Fibroblast of lung (primary cell): ENCODE measurements at regions not wholly inside any gene's neighbourhood (a gene's known extent, or its start where the extent isn't known, plus 50 kb on each side); places are given as distances from the start of the nearest gene placed in this dataset.

Experiments
- DNase-seq, 2 donors: peaks; one replicate each; pipeline versions ENCODE4 v3.0.0 to v3.0.0-alpha.2; 2010; ENCODE audit warnings: low read depth in 2 of 2
- H2AFZ ChIP-seq: 2 replicates; pipeline ENCODE4 v1.5.1; 2012; ENCODE audit warnings: low read length, control low read depth, inconsistent platforms
- H3K27ac ChIP-seq: 2 replicates; pipeline ENCODE4 v1.5.1; 2011; ENCODE audit warnings: low read length, control low read depth; ENCODE audit not compliant: insufficient read depth
- H3K27me3 ChIP-seq: 2 replicates; pipeline ENCODE4 v1.5.1; 2011; ENCODE audit warnings: mild to moderate bottlenecking, low read length; ENCODE audit not compliant: control insufficient read depth, insufficient read depth
- H3K36me3 ChIP-seq: 2 replicates; pipeline ENCODE4 v1.5.1; 2011; ENCODE audit warnings: low read length; ENCODE audit not compliant: control insufficient read depth, insufficient read depth
- H3K4me1 ChIP-seq: 2 replicates; pipeline ENCODE4 v1.5.1; 2011; ENCODE audit warnings: low read length; ENCODE audit not compliant: control insufficient read depth, insufficient read depth; ENCODE audit errors: extremely low read depth
- H3K4me2 ChIP-seq: 2 replicates; pipeline ENCODE4 v1.5.1; 2011; ENCODE audit warnings: low read length, control low read depth; ENCODE audit not compliant: insufficient read depth; ENCODE audit errors: extremely low read depth
- H3K4me3 ChIP-seq, 4 experiments: fragments of 200-600 bp in 1 of 4; sonication (generic) in 1 of 4; replicated peaks in 1 of 4; 2 replicates each; pipeline ENCODE4 v1.5.1; 2011 to 2016; ENCODE audit warnings: low read length in 4 of 4, low read depth in 3 of 4, mild to moderate bottlenecking in 3 of 4, control low read depth in 2 of 4, inconsistent platforms in 1 of 4, mixed read lengths in 1 of 4; ENCODE audit not compliant: insufficient read depth in 1 of 4; ENCODE audit errors: control extremely low read depth in 1 of 4
- H3K79me2 ChIP-seq: 2 replicates; pipeline ENCODE4 v1.5.1; 2012; ENCODE audit warnings: mild to moderate bottlenecking, low read length, inconsistent platforms; ENCODE audit not compliant: control insufficient read depth, insufficient read depth
- H3K9ac ChIP-seq: 2 replicates; pipeline ENCODE4 v1.5.1; 2011; ENCODE audit warnings: mild to moderate bottlenecking, low read length, control low read depth; ENCODE audit not compliant: insufficient read depth
- H3K9me3 ChIP-seq: 2 replicates; pipeline ENCODE4 v1.5.1; 2012; ENCODE audit warnings: low read depth, low read length; ENCODE audit not compliant: control insufficient read depth, insufficient read depth
- H4K20me1 ChIP-seq: 2 replicates; pipeline ENCODE4 v1.5.1; 2011; ENCODE audit warnings: low read length; ENCODE audit not compliant: control insufficient read depth, insufficient read depth; ENCODE audit errors: extremely low read depth
- EZH2 ChIP-seq: IDR thresholded peaks from 2 replicates; pipeline ENCODE4 v1.5.1; 2012; ENCODE audit warnings: low read length, control low read depth, mild to moderate bottlenecking; ENCODE audit errors: missing control alignments
- TF ChIP-seq, protein P1 (sequence below), 2 donors: IDR thresholded peaks in 1 of 2; conservative IDR thresholded peaks in 1 of 2; 1 replicate in 1 of 2; 2 replicates in 1 of 2; pipeline ENCODE4 v1.5.1; 2011 to 2012; ENCODE audit warnings: low read length in 2 of 2, control low read depth in 1 of 2, inconsistent platforms in 1 of 2, low read depth in 1 of 2, mild to moderate bottlenecking in 1 of 2

DNA sequence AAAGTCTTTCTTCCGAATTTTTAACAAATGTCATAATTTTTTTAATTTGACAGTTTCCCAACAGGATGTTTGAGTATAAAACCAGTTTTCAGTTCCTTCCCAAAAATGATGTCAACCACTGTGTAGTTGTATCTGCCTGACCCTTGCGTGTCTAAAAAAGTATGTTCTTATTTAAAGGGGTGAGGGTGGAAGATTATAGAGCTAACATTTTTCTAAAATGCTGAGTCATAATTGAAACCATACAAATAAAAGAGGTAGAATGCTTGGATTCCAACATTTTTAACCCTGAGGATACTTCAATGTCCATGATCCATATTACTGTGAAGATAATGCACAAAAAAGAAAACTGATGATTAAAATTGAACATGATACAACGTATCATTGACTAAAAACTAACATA lies 1388.8 kb downstream of the UQCRFS1 start:
- TF ChIP-seq EZH2, result no peak
- TF ChIP-seq, protein P1, sequence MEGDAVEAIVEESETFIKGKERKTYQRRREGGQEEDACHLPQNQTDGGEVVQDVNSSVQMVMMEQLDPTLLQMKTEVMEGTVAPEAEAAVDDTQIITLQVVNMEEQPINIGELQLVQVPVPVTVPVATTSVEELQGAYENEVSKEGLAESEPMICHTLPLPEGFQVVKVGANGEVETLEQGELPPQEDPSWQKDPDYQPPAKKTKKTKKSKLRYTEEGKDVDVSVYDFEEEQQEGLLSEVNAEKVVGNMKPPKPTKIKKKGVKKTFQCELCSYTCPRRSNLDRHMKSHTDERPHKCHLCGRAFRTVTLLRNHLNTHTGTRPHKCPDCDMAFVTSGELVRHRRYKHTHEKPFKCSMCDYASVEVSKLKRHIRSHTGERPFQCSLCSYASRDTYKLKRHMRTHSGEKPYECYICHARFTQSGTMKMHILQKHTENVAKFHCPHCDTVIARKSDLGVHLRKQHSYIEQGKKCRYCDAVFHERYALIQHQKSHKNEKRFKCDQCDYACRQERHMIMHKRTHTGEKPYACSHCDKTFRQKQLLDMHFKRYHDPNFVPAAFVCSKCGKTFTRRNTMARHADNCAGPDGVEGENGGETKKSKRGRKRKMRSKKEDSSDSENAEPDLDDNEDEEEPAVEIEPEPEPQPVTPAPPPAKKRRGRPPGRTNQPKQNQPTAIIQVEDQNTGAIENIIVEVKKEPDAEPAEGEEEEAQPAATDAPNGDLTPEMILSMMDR (conservative IDR thresholded peaks at IDR 0.05 in 1 of 2, IDR thresholded peaks at IDR 0.05 in 1 of 2; ENCODE audit: low read depth in 1 of 2, low read length in 2 of 2), result no peak
- no peak overlapping the region for H3K27ac ChIP-seq

DNA sequence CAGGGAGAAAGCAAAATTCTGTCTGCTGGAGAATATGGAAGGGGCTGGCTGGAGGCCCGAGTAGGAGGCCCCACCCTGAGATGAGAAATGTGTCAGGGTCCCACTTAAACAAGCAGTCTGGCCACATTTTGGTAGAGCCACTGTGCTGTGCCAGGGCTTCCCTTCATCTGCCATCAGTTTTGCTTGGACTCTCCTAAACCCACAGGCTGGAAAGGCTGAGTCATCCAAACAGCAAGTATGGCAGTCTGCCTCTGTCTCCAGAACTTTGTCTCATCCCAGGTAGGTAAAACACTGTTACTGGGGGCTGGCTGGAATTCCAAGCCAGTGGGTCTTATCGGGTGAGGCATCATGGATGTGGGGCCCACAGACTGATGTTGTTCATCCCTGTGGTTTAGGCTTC lies 1390.6 kb downstream of the UQCRFS1 start:
- peak in 1 of 2 donors; percentile 70 for DNase-seq
- Histone ChIP-seq H3K27ac (no peak overlapping the region), H3K9ac (no peak overlapping the region), H3K9me3 (no peaks in the 10 kb centered on the region), H3K4me2 (no peak overlapping the region), H3K27me3 (no peaks in the 10 kb centered on the region), H3K36me3 (no peaks in the 10 kb centered on the region), H3K79me2 (no peaks in the 10 kb centered on the region), H4K20me1 (no peaks in the 10 kb centered on the region), H3K4me1 (no peaks in the 10 kb centered on the region), H3K4me3 (no peak overlapping the region), H2AFZ (no peak overlapping the region)
- TF ChIP-seq, protein P1 (conservative IDR thresholded peaks at IDR 0.05 in 1 of 2, IDR thresholded peaks at IDR 0.05 in 1 of 2; ENCODE audit: low read depth in 1 of 2, low read length in 2 of 2), result no peak
- no peak for TF ChIP-seq EZH2

More for the DNA sequence above, 1388.8 kb downstream of the UQCRFS1 start:
- Histone ChIP-seq H3K4me3 (no peak overlapping the region), H3K4me2 (no peak overlapping the region), H3K9me3 (no peaks in the 10 kb centered on the region), H3K4me1 (no peaks in the 10 kb centered on the region), H3K36me3 (no peaks in the 10 kb centered on the region), H2AFZ (no peak overlapping the region), H3K27me3 (no peaks in the 10 kb centered on the region), H4K20me1 (no peaks in the 10 kb centered on the region), H3K9ac (no peak overlapping the region), H3K79me2 (no peaks in the 10 kb centered on the region)
- DNase-seq, result no peak

DNA sequence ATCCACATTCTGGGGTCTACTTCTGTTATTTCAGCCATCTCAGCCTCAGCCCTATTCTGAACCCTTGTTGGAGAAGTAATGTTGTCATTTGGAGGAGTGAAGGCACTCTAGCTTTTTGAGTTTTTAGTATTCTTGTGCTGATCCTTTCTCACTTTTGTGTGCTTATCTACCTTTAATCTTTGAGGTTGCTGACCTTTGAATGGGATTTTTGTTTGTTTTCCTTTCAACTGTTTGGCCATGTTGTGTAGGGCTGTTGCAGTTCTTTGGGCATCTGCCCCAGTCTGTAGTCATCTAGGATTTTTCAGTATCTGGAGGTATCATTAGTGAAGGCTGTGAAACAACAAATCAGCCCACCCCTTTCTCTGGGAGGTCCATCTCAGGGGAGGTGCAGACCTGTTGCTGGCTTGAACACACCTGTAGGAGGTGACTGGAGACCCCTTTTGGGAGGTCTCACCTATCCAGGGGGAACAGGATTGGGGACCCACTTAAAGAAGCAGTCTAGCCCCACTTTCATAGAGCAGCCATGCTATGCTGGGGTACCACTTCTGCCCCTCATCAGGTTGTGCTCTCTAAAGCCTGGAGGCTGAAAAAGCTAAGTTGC lies 1391.4 kb downstream of the UQCRFS1 start:
- Histone ChIP-seq H3K4me1 (no peaks in the 10 kb centered on the region), H3K27ac (no peak overlapping the region), H3K27me3 (no peaks in the 10 kb centered on the region), H3K4me2 (no peak overlapping the region), H4K20me1 (no peaks in the 10 kb centered on the region), H3K9me3 (no peaks in the 10 kb centered on the region), H3K36me3 (no peaks in the 10 kb centered on the region), H2AFZ (no peak overlapping the region), H3K4me3 (no peak overlapping the region), H3K79me2 (no peaks in the 10 kb centered on the region), H3K9ac (no peak overlapping the region)
- TF ChIP-seq, protein P1 (conservative IDR thresholded peaks at IDR 0.05 in 1 of 2, IDR thresholded peaks at IDR 0.05 in 1 of 2; ENCODE audit: low read depth in 1 of 2, low read length in 2 of 2), result no peak
- no peak for TF ChIP-seq EZH2
- no peak for DNase-seq
